K562 (cell line): ENCODE measurements at regions not wholly inside any gene's neighbourhood (a gene's known extent, or its start where the extent isn't known, plus 50 kb on each side); places are given as distances from the start of the nearest gene placed in this dataset.

Experiments
- ATAC-seq: fragments of 200-7000 bp; cut with Tn5 transposase; 3 replicates; pipeline ENCODE4 v1.9.1; 2020; ENCODE audit warnings: moderate library complexity
- BruUV-seq: library from RNA; stranded (reverse); fragments of 400-500 nt; replicated peaks from 2 replicates; lab custom pipeline; 2021; lab: Mats Ljungman, UMichigan
- CTCF ChIA-PET: fragments of 300-600 bp; formaldehyde crosslinking; extraction: SDS; loops from one replicate; lab custom pipeline; 2021; ENCODE audit warnings: low intra/inter-chr PET ratio; lab: Yijun Ruan, JAX
- POLR2A ChIA-PET: fragments of 300-600, 350-650 bp; sonication (Branson Sonifier 250); formaldehyde crosslinking; extraction: SDS; loops from one replicate; lab custom pipeline; 2021; ENCODE audit warnings: antibody characterized with exemption, inconsistent platforms; lab: Yijun Ruan, JAX
- DNase-seq, 4 experiments: peaks; one replicate each; pipeline versions ENCODE4 v3.0.0 to v3.0.0-alpha.2; 2011 to 2018; ENCODE audit warnings: low spot score in 3 of 4, mixed read lengths in 3 of 4; ENCODE audit errors: extremely low read depth in 1 of 4
- FAIRE-seq: peaks from 2 replicates; lab custom pipeline; 2011; peaks lifted over from hg19 to GRCh38; lab: Jason Lieb, UNC
- H2AFZ ChIP-seq: 2 replicates; pipeline ENCODE4 v1.6.0; 2011; ENCODE audit warnings: low read depth, low read length, control low read depth, inconsistent platforms
- H3K27ac ChIP-seq: fragments of 200-600 bp; 3 replicates; pipeline ENCODE4 v1.8.0; 2011; ENCODE audit warnings: low read depth, mild to moderate bottlenecking, control low read depth, inconsistent platforms, low read length, moderate library complexity, mixed read lengths; ENCODE audit errors: extremely low read depth
- H3K27me3 ChIP-seq, 2 experiments: fragments of 300-600 bp in 1 of 2; 2 replicates in 1 of 2; 3 replicates in 1 of 2; pipeline versions ENCODE4 v1.6.0 to v1.8.0; 2011; ENCODE audit warnings: inconsistent platforms in 2 of 2, low read length in 2 of 2, mild to moderate bottlenecking in 1 of 2, mixed read lengths in 1 of 2, moderate library complexity in 1 of 2; ENCODE audit not compliant: control insufficient read depth in 2 of 2, insufficient read depth in 2 of 2
- H3K36me3 ChIP-seq: fragments of 300-600 bp; 3 replicates; pipeline ENCODE4 v1.8.0; 2011; ENCODE audit warnings: mild to moderate bottlenecking, low read length, inconsistent platforms; ENCODE audit not compliant: control insufficient read depth, insufficient read depth
- H3K4me1 ChIP-seq, 2 experiments: fragments of 200-600 bp in 1 of 2; replicated peaks in 1 of 2; 2 replicates in 1 of 2; 3 replicates in 1 of 2; pipeline versions ENCODE4 v1.5.1 to v1.8.0; 2011; ENCODE audit warnings: inconsistent platforms in 2 of 2, low read length in 2 of 2, mild to moderate bottlenecking in 1 of 2, mixed read lengths in 1 of 2, moderate library complexity in 1 of 2; ENCODE audit not compliant: control insufficient read depth in 2 of 2, insufficient read depth in 2 of 2
- H3K4me2 ChIP-seq: 2 replicates; pipeline ENCODE4 v1.6.1; 2011; ENCODE audit warnings: low read length, control low read depth, inconsistent platforms, mixed read lengths; ENCODE audit not compliant: insufficient read depth
- H3K4me3 ChIP-seq: fragments of 200-600 bp; sonication (generic), shearing (Covaris generic); 2 replicates; pipeline ENCODE4 v1.5.1; 2016; ENCODE audit warnings: control low read depth, inconsistent platforms
- H3K79me2 ChIP-seq: fragments of 200-600 bp; 3 replicates; pipeline ENCODE4 v1.8.0; 2011; ENCODE audit warnings: low read length, inconsistent platforms; ENCODE audit not compliant: control insufficient read depth, insufficient read depth
- H3K9ac ChIP-seq, 2 experiments: 2 replicates each; pipeline versions ENCODE4 v1.6.0 to v1.6.1; 2011; ENCODE audit warnings: low read depth in 2 of 2, low read length in 2 of 2, control low read depth in 1 of 2, inconsistent platforms in 1 of 2, mild to moderate bottlenecking in 1 of 2, mixed read lengths in 1 of 2; ENCODE audit not compliant: insufficient read depth in 1 of 2
- H3K9me1 ChIP-seq: one replicate; pipeline ENCODE4 v1.6.0; 2011; ENCODE audit warnings: inconsistent platforms, mild to moderate bottlenecking, low read length, moderate library complexity; ENCODE audit not compliant: control insufficient read depth, insufficient read depth
- H3K9me3 ChIP-seq: replicated peaks from 2 replicates; pipeline ENCODE4 v1.5.1; 2011; ENCODE audit warnings: low read depth, low read length, inconsistent platforms; ENCODE audit not compliant: control insufficient read depth, insufficient read depth
- H4K20me1 ChIP-seq: replicated peaks from 2 replicates; pipeline ENCODE4 v1.6.1; 2011; ENCODE audit warnings: low read length, inconsistent platforms, mixed read lengths; ENCODE audit not compliant: control insufficient read depth, insufficient read depth
- CHCHD3 ChIP-seq: fragments of 250-450 bp; sonication (Bioruptor Pico); IDR thresholded peaks from 2 replicates; pipeline ENCODE4 v2.1.2; 2022; ENCODE audit warnings: mild to moderate bottlenecking
- ELK1 ChIP-seq: sonication (generic); formaldehyde crosslinking; IDR thresholded peaks from 2 replicates; pipeline ENCODE4 v1.8.1; 2022; ENCODE audit warnings: missing genetic modification reagents
- JUND ChIP-seq, 2 experiments: IDR thresholded peaks; 2 replicates in 1 of 2; 3 replicates in 1 of 2; pipeline ENCODE4 v1.6.1; 2011; ENCODE audit warnings: borderline replicate concordance in 2 of 2, low read depth in 2 of 2, low read length in 2 of 2, improper control_type of control experiment in 1 of 2, missing biosample characterization in 1 of 2, missing genetic modification characterization in 1 of 2, missing genetic modification reagents in 1 of 2
- NCOA2 ChIP-seq, 2 experiments: fragments of 450-650 bp; IDR thresholded peaks; 2 replicates each; pipeline ENCODE4 v1.6.1; 2018; ENCODE audit warnings: mild to moderate bottlenecking in 2 of 2, moderate library complexity in 1 of 2; ENCODE audit not compliant: partially characterized antibody in 2 of 2
- PBX2 ChIP-seq, 2 experiments: IDR thresholded peaks in 1 of 2; conservative IDR thresholded peaks in 1 of 2; 2 replicates each; pipeline ENCODE4 v1.6.1; 2016; ENCODE audit warnings: low read depth in 2 of 2, mild to moderate bottlenecking in 1 of 2, missing compliant biosample characterization in 1 of 2, missing genetic modification characterization in 1 of 2, moderate library complexity in 1 of 2
- PRPF4 ChIP-seq: fragments of 200-400 bp; formaldehyde crosslinking; IDR thresholded peaks from one replicate; pipeline ENCODE4 v1.6.1; 2017; ENCODE audit warnings: low read length, low read depth, mild to moderate bottlenecking; ENCODE audit not compliant: insufficient read depth, poor library complexity, severe bottlenecking
- SFPQ ChIP-seq: fragments of 200-400 bp; formaldehyde crosslinking; IDR thresholded peaks from 2 replicates; pipeline ENCODE4 v1.6.1; 2017; ENCODE audit warnings: mild to moderate bottlenecking, low read depth, low read length, moderate library complexity
- SMARCA5 ChIP-seq: fragments of 450-650 bp; IDR thresholded peaks from 2 replicates; pipeline ENCODE4 v1.6.1; 2016
- ZNF174 ChIP-seq: fragments of 250-450 bp; sonication (Bioruptor Pico); IDR thresholded peaks from 2 replicates; pipeline ENCODE4 v1.4.0; 2020; ENCODE audit warnings: mild to moderate bottlenecking
- ZNF696 ChIP-seq: fragments of 250-450 bp; sonication (Bioruptor Pico); conservative IDR thresholded peaks from 2 replicates; pipeline ENCODE4 v1.4.0; 2020; ENCODE audit warnings: mild to moderate bottlenecking, moderate library complexity
- WGBS: fragments of 100-300 bp; shearing (Covaris generic); methylation state at CpG from one replicate; pipeline ENCODE4 v1.1.6; 2016; ENCODE audit warnings: low coverage, mixed read lengths; ENCODE audit not compliant: insufficient coverage; ENCODE audit errors: missing lambda C conversion rate; 5-methylcytosine and 5-hydroxymethylcytosine counted together
- in situ Hi-C: fragments of 300-500 bp; cut with MboI; formaldehyde crosslinking; loops from 4 replicates; pipeline ENCODE4 v1.15.0; 2018; ENCODE audit warnings: inconsistent platforms, mixed read lengths
- intact Hi-C: fragments of 100-400 bp; cut with micrococcal nuclease; formaldehyde crosslinking; loops from 2 replicates; pipeline ENCODE4 v1.14.2; 2022

- Histone ChIP-seq H3K9ac (no peak overlapping the region), H3K4me2 (no peak overlapping the region), H3K9me3 (no peaks in the 10 kb centered on the region), H3K9me1 (no peaks in the 10 kb centered on the region), H3K4me1 (no peaks in the 10 kb centered on the region), H3K36me3 (no peaks in the 10 kb centered on the region), H3K27me3 (no peaks in the 10 kb centered on the region), H3K27ac (no peak overlapping the region), H4K20me1 (no peaks in the 10 kb centered on the region), H3K79me2 (no peaks in the 10 kb centered on the region), H3K4me3 (no peak overlapping the region), H2AFZ (no peak overlapping the region)
- BruUV-seq = no TSS peak
- no peak for FAIRE-seq
- in situ Hi-C loops (no loop called here), intact Hi-C loops (no loop called here)
- no peak for ATAC-seq
- no peak for DNase-seq
- ChIA-PET POLR2A (no interaction called here), CTCF (no interaction called here)
- no peak for TF ChIP-seq JUND (IDR thresholded peaks at IDR 0.05; ENCODE audit: borderline replicate concordance, low read depth, low read length)
- TF ChIP-seq JUND (tag; IDR thresholded peaks at IDR 0.05; ENCODE audit: borderline replicate concordance, low read depth, low read length) = no peak
- no peak for TF ChIP-seq ZNF696
- TF ChIP-seq SMARCA5 = no peak
- TF ChIP-seq ZNF174 (CRISPR knock-in tag) = no peak
- no peak for TF ChIP-seq NCOA2 (IDR thresholded peaks at IDR 0.05; ENCODE audit: partially characterized antibody in 2 of 2)
- TF ChIP-seq CHCHD3 (CRISPR knock-in tag) = no peak
- no peak for TF ChIP-seq PBX2 (CRISPR knock-in tag; IDR thresholded peaks at IDR 0.05; ENCODE audit: low read depth)
- TF ChIP-seq PBX2 (tag; conservative IDR thresholded peaks at IDR 0.05; ENCODE audit: low read depth) = no peak
- no peak for TF ChIP-seq SFPQ
- TF ChIP-seq ELK1 = no peak
- TF ChIP-seq PRPF4 = no peak
- 0% methylated on average over 3 of the region's 3 CpGs for WGBS
Observed at GRCh38 chrX:3407121-3407520, 60.7 kb upstream of the MXRA5 start.
